H1 (cell line): ENCODE measurements at regions not wholly inside any gene's neighbourhood (a gene's known extent, or its start where the extent isn't known, plus 50 kb on each side); places are given as distances from the start of the nearest gene placed in this dataset.
"Not testable (repeated sequence)": the region's sequence is repeated elsewhere in the genome, so short reads cannot be mapped to it uniquely, and the experiment has no call there.

Source experiments
- CTCF ChIA-PET: fragments of 300-600 bp; sonication (Branson Sonifier 250); formaldehyde crosslinking; loops from one replicate; lab custom pipeline; 2021; ENCODE audit not compliant: partially characterized antibody; lab: Charles Lee
- POLR2A ChIA-PET: fragments of 300-600 bp; sonication (Branson Sonifier 250); formaldehyde crosslinking; loops from one replicate; lab custom pipeline; 2021; ENCODE audit warnings: inconsistent platforms; ENCODE audit not compliant: partially characterized antibody; lab: Charles Lee
- DNase-seq, 2 experiments: peaks; one replicate each; pipeline versions ENCODE4 v3.0.0 to v3.0.0-alpha.2; 2010 to 2022; ENCODE audit warnings: low spot score in 2 of 2, low read depth in 1 of 2, mixed read lengths in 1 of 2
- FAIRE-seq: peaks from 2 replicates; lab custom pipeline; 2011; peaks lifted over from hg19 to GRCh38; lab: Jason Lieb, UNC
- H2AFZ ChIP-seq: 2 replicates; pipeline ENCODE4 v1.8.1; 2012; ENCODE audit warnings: low read length, inconsistent platforms
- H2AK5ac ChIP-seq: 2 replicates; pipeline ENCODE4 v1.6.1; 2013; ENCODE audit warnings: low read depth, low read length
- H2BK120ac ChIP-seq: replicated peaks from 2 replicates; pipeline ENCODE3; 2013; ENCODE audit warnings: low read depth, low read length, inconsistent platforms
- H2BK12ac ChIP-seq: 2 replicates; pipeline ENCODE4 v1.6.1; 2013; ENCODE audit warnings: low read depth, low read length
- H2BK15ac ChIP-seq: 2 replicates; pipeline ENCODE4 v1.6.1; 2013; ENCODE audit warnings: low read length
- H2BK20ac ChIP-seq: 2 replicates; pipeline ENCODE4 v1.6.1; 2013; ENCODE audit warnings: low read length
- H2BK5ac ChIP-seq: 2 replicates; pipeline ENCODE4 v1.6.1; 2013; ENCODE audit warnings: low read depth, low read length
- H3K14ac ChIP-seq: 2 replicates; pipeline ENCODE4 v1.6.1; 2013; ENCODE audit warnings: inconsistent platforms; ENCODE audit not compliant: insufficient read length
- H3K18ac ChIP-seq: 2 replicates; pipeline ENCODE4 v1.6.1; 2013; ENCODE audit warnings: low read length; ENCODE audit errors: extremely low read depth
- H3K23ac ChIP-seq: 2 replicates; pipeline ENCODE4 v1.6.1; 2013; ENCODE audit warnings: inconsistent platforms; ENCODE audit not compliant: insufficient read length
- H3K23me2 ChIP-seq: 2 replicates; pipeline ENCODE4 v1.6.1; 2013; ENCODE audit warnings: low read depth, low read length
- H3K27ac ChIP-seq: 2 replicates; pipeline ENCODE4 v1.6.1; 2011; ENCODE audit warnings: low read depth, low read length, inconsistent platforms
- H3K27me3 ChIP-seq, 4 experiments: replicated peaks in 1 of 4; 1 replicate in 1 of 4; 2 replicates in 3 of 4; pipeline versions ENCODE4 v1.6.1 to v1.8.1; 2011 to 2013; ENCODE audit warnings: low read length in 3 of 4, mild to moderate bottlenecking in 3 of 4, inconsistent platforms in 2 of 4, mixed read lengths in 2 of 4, moderate library complexity in 1 of 4; ENCODE audit not compliant: control insufficient read depth in 3 of 4, insufficient read depth in 3 of 4; ENCODE audit errors: extremely low read depth in 1 of 4
- H3K36me3 ChIP-seq, 4 experiments: 2 replicates each; pipeline versions ENCODE4 v1.6.1 to v1.8.1; 2011 to 2013; ENCODE audit warnings: mild to moderate bottlenecking in 4 of 4, low read length in 3 of 4, moderate library complexity in 2 of 4, control low read depth in 1 of 4, inconsistent platforms in 1 of 4; ENCODE audit not compliant: insufficient read depth in 4 of 4, control insufficient read depth in 2 of 4
- H3K4ac ChIP-seq: replicated peaks from 2 replicates; pipeline ENCODE3; 2013; ENCODE audit warnings: low read length, low read depth, mixed read lengths, inconsistent platforms; ENCODE audit not compliant: insufficient read length
- H3K4me1 ChIP-seq, 4 experiments: replicated peaks in 1 of 4; 1 replicate in 1 of 4; 2 replicates in 3 of 4; pipeline versions ENCODE4 v1.6.1 to v1.8.1; 2011 to 2013; ENCODE audit warnings: low read length in 3 of 4, inconsistent platforms in 2 of 4, mixed read lengths in 1 of 4; ENCODE audit not compliant: insufficient read depth in 4 of 4, control insufficient read depth in 3 of 4
- H3K4me2 ChIP-seq, 2 experiments: 2 replicates each; pipeline versions ENCODE4 v1.6.1 to v1.8.1; 2011 to 2013; ENCODE audit warnings: low read depth in 2 of 2, low read length in 2 of 2, control low read depth in 1 of 2, inconsistent platforms in 1 of 2, mild to moderate bottlenecking in 1 of 2; ENCODE audit not compliant: insufficient read depth in 1 of 2
- H3K4me3 ChIP-seq, 4 experiments: fragments of 200-600, 300-600 bp in 1 of 4; sonication (generic), shearing (Covaris generic), sonication (Bioruptor Twin) in 1 of 4; 2 replicates each; pipeline versions ENCODE4 v1.5.1 to v1.8.1; 2011 to 2016; ENCODE audit warnings: low read length in 4 of 4, low read depth in 3 of 4, control low read depth in 2 of 4, inconsistent platforms in 2 of 4, mild to moderate bottlenecking in 2 of 4, mixed read lengths in 1 of 4, moderate library complexity in 1 of 4; ENCODE audit not compliant: insufficient read depth in 2 of 4; ENCODE audit errors: extremely low read depth in 1 of 4
- H3K56ac ChIP-seq: replicated peaks from 2 replicates; pipeline ENCODE3; 2013; ENCODE audit warnings: low read depth, mild to moderate bottlenecking, mixed read lengths, low read length, inconsistent platforms; ENCODE audit not compliant: insufficient read length
- H3K79me1 ChIP-seq: 2 replicates; pipeline ENCODE4 v1.6.1; 2013; ENCODE audit warnings: low read depth, low read length, control low read depth
- H3K79me2 ChIP-seq, 2 experiments: 2 replicates each; pipeline versions ENCODE4 v1.6.1 to v1.8.1; 2012 to 2013; ENCODE audit warnings: low read length in 2 of 2, mild to moderate bottlenecking in 2 of 2, inconsistent platforms in 1 of 2; ENCODE audit not compliant: insufficient read depth in 2 of 2, control insufficient read depth in 1 of 2
- H3K9ac ChIP-seq, 4 experiments: replicated peaks in 1 of 4; 1 replicate in 1 of 4; 2 replicates in 3 of 4; pipeline versions ENCODE4 v1.6.1 to v1.8.1; 2011 to 2013; ENCODE audit warnings: low read depth in 3 of 4, low read length in 3 of 4, control low read depth in 2 of 4, mild to moderate bottlenecking in 2 of 4, moderate library complexity in 2 of 4, inconsistent platforms in 1 of 4; ENCODE audit errors: extremely low read depth in 1 of 4
- H3K9me3 ChIP-seq, 2 experiments: 2 replicates each; pipeline versions ENCODE4 v1.6.1 to v1.8.1; 2012 to 2013; ENCODE audit warnings: mild to moderate bottlenecking in 2 of 2, moderate library complexity in 2 of 2, control low read depth in 1 of 2, inconsistent platforms in 1 of 2, low read depth in 1 of 2, low read length in 1 of 2, mixed read lengths in 1 of 2; ENCODE audit not compliant: insufficient read depth in 2 of 2
- H4K20me1 ChIP-seq, 2 experiments: replicated peaks in 1 of 2; 2 replicates each; pipeline versions ENCODE3 to v1.8.1; 2011 to 2013; ENCODE audit warnings: inconsistent platforms in 2 of 2, low read length in 2 of 2, mild to moderate bottlenecking in 1 of 2; ENCODE audit not compliant: insufficient read depth in 2 of 2, control insufficient read depth in 1 of 2
- H4K5ac ChIP-seq: 2 replicates; pipeline ENCODE4 v1.6.1; 2013; ENCODE audit warnings: low read length, low read depth, mixed read lengths, inconsistent platforms; ENCODE audit not compliant: insufficient read length
- H4K8ac ChIP-seq: 2 replicates; pipeline ENCODE4 v1.8.0; 2013; ENCODE audit warnings: mild to moderate bottlenecking, moderate library complexity, low read length, inconsistent platforms; ENCODE audit not compliant: insufficient read depth; ENCODE audit errors: extremely low read depth
- H4K91ac ChIP-seq: replicated peaks from 2 replicates; pipeline ENCODE3; 2013; ENCODE audit warnings: low read length, mixed read lengths, inconsistent platforms; ENCODE audit not compliant: insufficient read length
- CEBPB ChIP-seq: IDR thresholded peaks from 2 replicates; pipeline ENCODE4 v1.6.1; 2012; ENCODE audit warnings: low read depth, low read length
- EP300 ChIP-seq, 2 experiments: IDR thresholded peaks; 1 replicate in 1 of 2; 2 replicates in 1 of 2; pipeline ENCODE4 v1.6.1; 2011 to 2012; ENCODE audit warnings: low read depth in 2 of 2, low read length in 2 of 2, mild to moderate bottlenecking in 2 of 2, borderline replicate concordance in 1 of 2, inconsistent platforms in 1 of 2, moderate library complexity in 1 of 2
- POU5F1 ChIP-seq: IDR thresholded peaks from 2 replicates; pipeline ENCODE4 v1.6.1; 2011; ENCODE audit warnings: low read depth, mild to moderate bottlenecking, low read length, moderate library complexity
- SP1 ChIP-seq: IDR thresholded peaks from 2 replicates; pipeline ENCODE4 v1.6.1; 2011; ENCODE audit warnings: low read depth, low read length
- TEAD4 ChIP-seq: IDR thresholded peaks from 2 replicates; pipeline ENCODE4 v1.6.1; 2012; ENCODE audit warnings: low read depth, low read length, inconsistent platforms, mixed read lengths
- WGBS, 2 experiments: shearing (Covaris generic) in 1 of 2; methylation state at CpG; one replicate each; pipeline versions ENCODE4 v1.1.6 to v1.1.7; 2013 to 2015; ENCODE audit warnings: low lambda C conversion rate in 2 of 2, mixed read lengths in 2 of 2, inconsistent platforms in 1 of 2, low coverage in 1 of 2, missing lambda C conversion rate in 1 of 2; ENCODE audit not compliant: insufficient replicate concordance in 2 of 2, insufficient coverage in 1 of 2, insufficient read length in 1 of 2; ENCODE audit errors: extremely low coverage in 1 of 2, missing lambda C conversion rate in 1 of 2; 5-methylcytosine and 5-hydroxymethylcytosine counted together

GRCh38 chr1:102497810-102498209 lies 501.1 kb upstream of the OLFM3 start:
- H3K4me1 ChIP-seq, H2BK12ac ChIP-seq, H3K14ac ChIP-seq, POLR2A ChIA-PET, CTCF ChIA-PET, H2BK15ac ChIP-seq, H3K79me2 ChIP-seq, H3K4ac ChIP-seq, H2BK120ac ChIP-seq, H3K4me2 ChIP-seq, H4K5ac ChIP-seq, H2BK5ac ChIP-seq, H3K27ac ChIP-seq, H3K27me3 ChIP-seq, H2AFZ ChIP-seq, H4K91ac ChIP-seq, H3K23me2 ChIP-seq, H3K4me3 ChIP-seq, H2BK20ac ChIP-seq, H2AK5ac ChIP-seq, H3K79me1 ChIP-seq, H3K9ac ChIP-seq, H4K20me1 ChIP-seq, H3K23ac ChIP-seq, H3K36me3 ChIP-seq, H4K8ac ChIP-seq, H3K56ac ChIP-seq, H3K18ac ChIP-seq: not testable (repeated sequence)
- TF ChIP-seq SP1 (peak; percentile 62), POU5F1 (peak; percentile 70; the same call in 1 of the 2 replicates), TEAD4 (peak; percentile 62), EP300 (IDR thresholded peaks at IDR 0.05; ENCODE audit: borderline replicate concordance in 1 of 2, low read depth in 2 of 2, low read length in 2 of 2) (peak in 1 of 2 experiments; percentile 79; a peak in 1 of 3 replicates), CEBPB (peak; percentile 50; the same call in 1 of the 2 replicates)
- WGBS, 2 experiments: 87% methylated on average over 3 of the region's 3 CpGs; no CpG with 5 or more reads in 1 of the 2 experiments
- peak in 1 of 2 experiments; percentile 53 for DNase-seq
- peak; percentile 28 for FAIRE-seq
- H3K9me3 ChIP-seq: peaks cover 7 to 11% of the 10 kb centered on the region in 2 experiments
